ENCODE measurements at regions not wholly inside any gene's neighbourhood (a gene's known extent, or its start where the extent isn't known, plus 50 kb on each side); places are given as distances from the start of the nearest gene placed in this dataset.

DNA sequence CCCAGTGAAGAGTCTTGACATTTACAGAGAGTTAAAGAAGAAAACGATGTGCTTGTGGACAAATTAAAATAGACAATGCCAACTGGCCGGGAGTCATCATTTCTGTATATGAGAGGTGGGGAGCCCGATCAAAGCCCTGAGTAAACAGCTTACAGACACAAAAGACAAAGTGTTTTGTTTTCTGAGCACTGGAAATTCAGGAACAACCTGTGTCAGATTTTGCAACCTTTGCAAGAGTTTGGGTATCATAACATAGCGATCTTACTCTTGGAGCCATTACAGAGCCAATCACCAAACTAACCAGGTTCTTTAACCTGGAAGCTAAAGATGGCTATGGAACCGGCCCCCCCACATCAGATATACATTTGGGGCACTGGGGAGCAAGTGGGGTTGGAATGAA, 101.9 kb upstream of the LRIG1 start:
- Histone ChIP-seq H3K18ac (ENCODE audit: extremely low read depth, low read length) (no peak overlapping the region), H3K27me3 (replicated peaks in 1 of 4; ENCODE audit: control insufficient read depth in 3 of 4, extremely low read depth in 1 of 4, insufficient read depth in 3 of 4, low read length in 3 of 4) (no peaks in the 10 kb centered on the region), H3K4me1 (replicated peaks in 1 of 4; ENCODE audit: control insufficient read depth in 3 of 4, insufficient read depth in 4 of 4, low read length in 3 of 4) (peaks cover 0 to 9% (median 4%) of the 10 kb centered on the region in 4 experiments; a peak in 3 of 7 replicates), H2BK5ac (ENCODE audit: low read depth, low read length) (no peak overlapping the region), H3K27ac (ENCODE audit: low read depth, low read length) (no peak overlapping the region), H3K79me2 (ENCODE audit: control insufficient read depth in 1 of 2, insufficient read depth in 2 of 2, low read length in 2 of 2) (no peaks in the 10 kb centered on the region), H3K14ac (ENCODE audit: insufficient read length) (no peak overlapping the region), H3K9ac (replicated peaks in 1 of 4; ENCODE audit: extremely low read depth in 1 of 4, low read depth in 3 of 4, low read length in 3 of 4) (no peak overlapping the region), H2AK5ac (ENCODE audit: low read depth, low read length) (no peak overlapping the region), H4K91ac (replicated peaks; ENCODE audit: insufficient read length, low read length) (no peak overlapping the region), H3K79me1 (ENCODE audit: low read depth, low read length) (no peaks in the 10 kb centered on the region), H2BK15ac (ENCODE audit: low read length) (no peak overlapping the region), H2BK120ac (replicated peaks; ENCODE audit: low read depth, low read length) (no peak overlapping the region), H2BK20ac (ENCODE audit: low read length) (no peak overlapping the region), H4K5ac (ENCODE audit: insufficient read length, low read depth, low read length) (no peak overlapping the region), H3K23me2 (ENCODE audit: low read depth, low read length) (no peaks in the 10 kb centered on the region), H3K4me3 (ENCODE audit: extremely low read depth in 1 of 4, insufficient read depth in 2 of 4, low read depth in 3 of 4, low read length in 4 of 4) (no peak overlapping the region), H3K9me3 (ENCODE audit: insufficient read depth in 2 of 2, low read depth in 1 of 2, low read length in 1 of 2) (no peaks in the 10 kb centered on the region), H2BK12ac (ENCODE audit: low read depth, low read length) (no peak overlapping the region), H3K56ac (replicated peaks; ENCODE audit: insufficient read length, low read depth, low read length) (no peak overlapping the region), H4K20me1 (replicated peaks in 1 of 2; ENCODE audit: control insufficient read depth in 1 of 2, insufficient read depth in 2 of 2, low read length in 2 of 2) (no peaks in the 10 kb centered on the region), H3K4ac (replicated peaks; ENCODE audit: insufficient read length, low read depth, low read length) (no peak overlapping the region), H3K23ac (ENCODE audit: insufficient read length) (no peak overlapping the region), H2AFZ (ENCODE audit: low read length) (no peak overlapping the region), H4K8ac (ENCODE audit: extremely low read depth, insufficient read depth, low read length) (no peak overlapping the region), H3K36me3 (ENCODE audit: control insufficient read depth in 2 of 4, insufficient read depth in 4 of 4, low read length in 3 of 4) (no peaks in the 10 kb centered on the region), H3K4me2 (ENCODE audit: insufficient read depth in 1 of 2, low read depth in 2 of 2, low read length in 2 of 2) (no peak overlapping the region)
- CTCF ChIA-PET (ENCODE audit: partially characterized antibody): interaction anchor here (1.4 to 2.0 kb wide), 2 partner anchors 23 to 195 kb away, joined by 4 to 5 read pairs; no protein-coding TSS in a partner anchor
- WGBS, 2 experiments (ENCODE audit: extremely low coverage in 1 of 2, insufficient coverage in 1 of 2, insufficient read length in 1 of 2, insufficient replicate concordance in 2 of 2, low coverage in 1 of 2, low lambda C conversion rate in 2 of 2, missing lambda C conversion rate in 1 of 2): 90% methylated on average over 5 of the region's 5 CpGs; no CpG with 5 or more reads in 1 of the 2 experiments
- TF ChIP-seq SIRT6 (IDR thresholded peaks at IDR 0.05; ENCODE audit: low read length): no peak
- no peak for TF ChIP-seq RXRA (IDR thresholded peaks at IDR 0.05; ENCODE audit: insufficient read depth, low read depth, low read length)
- TF ChIP-seq EP300 (IDR thresholded peaks at IDR 0.05; ENCODE audit: borderline replicate concordance in 1 of 2, low read depth in 2 of 2, low read length in 2 of 2): no peak
- no peak for TF ChIP-seq ATF2 (IDR thresholded peaks at IDR 0.05; ENCODE audit: low read length)
- no peak for TF ChIP-seq KDM1A (IDR thresholded peaks at IDR 0.05; ENCODE audit: borderline replicate concordance, low read length)
- TF ChIP-seq GTF2F1 (IDR thresholded peaks at IDR 0.05; ENCODE audit: borderline replicate concordance, low read depth, low read length): no peak
- TF ChIP-seq GABPA (IDR thresholded peaks at IDR 0.05; ENCODE audit: borderline replicate concordance, insufficient read depth, low read length): no peak
- no peak for TF ChIP-seq TBP (IDR thresholded peaks at IDR 0.05; ENCODE audit: low read depth, low read length)
- no peak for TF ChIP-seq TAF1 (IDR thresholded peaks at IDR 0.05; ENCODE audit: low read depth, low read length)
- no peak for TF ChIP-seq CEBPB (IDR thresholded peaks at IDR 0.05; ENCODE audit: low read depth, low read length)
- TF ChIP-seq PHF8 (conservative IDR thresholded peaks at IDR 0.05; ENCODE audit: low read depth, low read length): no peak
- TF ChIP-seq, protein P1, sequence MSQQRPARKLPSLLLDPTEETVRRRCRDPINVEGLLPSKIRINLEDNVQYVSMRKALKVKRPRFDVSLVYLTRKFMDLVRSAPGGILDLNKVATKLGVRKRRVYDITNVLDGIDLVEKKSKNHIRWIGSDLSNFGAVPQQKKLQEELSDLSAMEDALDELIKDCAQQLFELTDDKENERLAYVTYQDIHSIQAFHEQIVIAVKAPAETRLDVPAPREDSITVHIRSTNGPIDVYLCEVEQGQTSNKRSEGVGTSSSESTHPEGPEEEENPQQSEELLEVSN (IDR thresholded peaks at IDR 0.05): no peak
- TF ChIP-seq MAFK (IDR thresholded peaks at IDR 0.05; ENCODE audit: low read depth, low read length): no peak
- FAIRE-seq: no peak
- POLR2A ChIA-PET (ENCODE audit: partially characterized antibody): no interaction called here
- no peak for DNase-seq (ENCODE audit: low read depth in 1 of 2, low spot score in 2 of 2)

All from H1 (cell line).